ENCODE measurements at regions not wholly inside any gene's neighbourhood (a gene's known extent, or its start where the extent isn't known, plus 50 kb on each side); places are given as distances from the start of the nearest gene placed in this dataset.

- no peak for TF ChIP-seq TAF1 (IDR thresholded peaks at IDR 0.05; ENCODE audit: low read depth)
- TF ChIP-seq TCF12 (IDR thresholded peaks at IDR 0.05; ENCODE audit: low read depth), result no peak
- TF ChIP-seq CREB1 (IDR thresholded peaks at IDR 0.05; ENCODE audit: low read depth), result no peak
- no peak for TF ChIP-seq MAX (IDR thresholded peaks at IDR 0.05)
- no peak for TF ChIP-seq CEBPB (IDR thresholded peaks at IDR 0.05)
- TF ChIP-seq YY1 (IDR thresholded peaks at IDR 0.05; ENCODE audit: low read depth), result no peak
- TF ChIP-seq FOXM1 (IDR thresholded peaks at IDR 0.05; ENCODE audit: borderline replicate concordance, low read depth), result no peak
- TF ChIP-seq EGR1 (IDR thresholded peaks at IDR 0.05), result no peak
- TF ChIP-seq EP300 (IDR thresholded peaks at IDR 0.05; ENCODE audit: borderline replicate concordance), result no peak
- no peak for TF ChIP-seq RAD21 (IDR thresholded peaks at IDR 0.05; ENCODE audit: low read depth)
- TF ChIP-seq USF1 (IDR thresholded peaks at IDR 0.05), result no peak
- TF ChIP-seq REST (IDR thresholded peaks at IDR 0.05; ENCODE audit: low read depth), result no peak
- TF ChIP-seq TEAD4 (IDR thresholded peaks at IDR 0.05), result no peak
- no peak for TF ChIP-seq ZBTB7A (IDR thresholded peaks at IDR 0.05; ENCODE audit: low read depth)
These were observed 803.8 kb upstream of the ZNF608 start for GRCh38 chr5:125550274-125550673.
